ENCODE measurements at regions not wholly inside any gene's neighbourhood (a gene's known extent, or its start where the extent isn't known, plus 50 kb on each side); places are given as distances from the start of the nearest gene placed in this dataset.

DNA sequence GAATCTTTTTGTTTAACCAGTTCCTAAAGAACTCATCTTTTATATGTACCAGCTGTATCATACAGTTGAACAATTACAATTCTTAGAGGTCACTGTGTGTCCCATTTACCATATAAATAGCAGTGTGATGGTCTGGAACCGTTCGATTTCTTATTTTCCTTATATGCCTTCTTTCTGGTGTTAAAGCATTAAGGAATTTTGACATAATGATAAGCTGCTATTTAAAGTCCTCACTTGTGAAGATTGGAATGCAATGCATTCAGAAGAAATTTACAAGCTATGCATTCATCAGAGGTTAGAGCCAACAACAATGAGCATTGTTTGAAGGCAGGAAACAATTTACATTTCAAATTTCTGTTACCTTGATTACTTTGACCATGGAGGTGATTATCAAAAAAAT is 80.0 kb upstream of the PRICKLE1 start:
- Histone ChIP-seq H3K4me1 (ENCODE audit: control insufficient read depth, insufficient read depth, low read length, poor library complexity, severe bottlenecking) (peaks cover 4% of the 10 kb centered on the region), H3K36me3 (ENCODE audit: control insufficient read depth, insufficient read depth, low read length) (no peaks in the 10 kb centered on the region), H3K4me3 (ENCODE audit: extremely low read depth, insufficient read depth, low read length, poor library complexity, severe bottlenecking) (no peak overlapping the region), H3K27ac (ENCODE audit: low read depth, low read length, severe bottlenecking) (peak overlapping the region; percentile 6), H3K9me3 (ENCODE audit: control insufficient read depth, low read length) (no peaks in the 10 kb centered on the region)
- no CpG with 5 or more reads among the region's 2 CpGs for WGBS, 2 experiments (ENCODE audit: insufficient coverage in 2 of 2)

DNA sequence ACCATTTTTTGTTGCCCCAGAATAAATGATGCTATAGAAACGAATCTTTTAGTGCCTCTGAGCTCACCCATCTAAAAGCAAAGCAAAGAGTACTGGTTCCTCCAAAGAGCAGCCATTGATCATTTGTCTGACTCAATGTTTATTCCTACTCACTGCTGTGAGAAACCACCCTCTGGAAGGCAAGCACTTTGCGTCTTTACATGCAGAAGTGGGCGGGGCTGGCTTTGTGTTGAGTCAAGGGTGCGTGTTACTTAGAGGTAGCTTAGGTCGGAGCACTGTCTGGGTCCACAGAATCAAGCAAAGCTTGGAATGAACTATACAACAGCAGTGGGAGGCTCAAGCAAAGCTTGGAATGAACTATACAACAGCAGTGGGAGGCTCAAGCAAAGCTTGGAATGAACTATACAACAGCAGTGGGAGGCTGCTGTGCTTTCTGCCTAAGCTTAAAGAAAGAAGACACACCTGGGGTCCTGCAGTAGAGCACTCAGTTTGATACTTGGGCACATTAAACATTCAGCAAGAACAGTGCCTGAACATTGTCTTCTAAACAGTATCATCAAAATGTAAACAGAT is 77.2 kb upstream of the PRICKLE1 start:
- Histone ChIP-seq H3K4me1 (ENCODE audit: control insufficient read depth, insufficient read depth, low read length, poor library complexity, severe bottlenecking) (peaks cover 4% of the 10 kb centered on the region), H3K27ac (ENCODE audit: low read depth, low read length, severe bottlenecking) (no peak overlapping the region), H3K4me3 (ENCODE audit: extremely low read depth, insufficient read depth, low read length, poor library complexity, severe bottlenecking) (no peak overlapping the region), H3K9me3 (ENCODE audit: control insufficient read depth, low read length) (no peaks in the 10 kb centered on the region), H3K36me3 (ENCODE audit: control insufficient read depth, insufficient read depth, low read length) (no peaks in the 10 kb centered on the region)
- 65 to 68% methylated on average over 4 to 5 of the region's 5 CpGs for WGBS, 2 experiments (ENCODE audit: insufficient coverage in 2 of 2)

DNA sequence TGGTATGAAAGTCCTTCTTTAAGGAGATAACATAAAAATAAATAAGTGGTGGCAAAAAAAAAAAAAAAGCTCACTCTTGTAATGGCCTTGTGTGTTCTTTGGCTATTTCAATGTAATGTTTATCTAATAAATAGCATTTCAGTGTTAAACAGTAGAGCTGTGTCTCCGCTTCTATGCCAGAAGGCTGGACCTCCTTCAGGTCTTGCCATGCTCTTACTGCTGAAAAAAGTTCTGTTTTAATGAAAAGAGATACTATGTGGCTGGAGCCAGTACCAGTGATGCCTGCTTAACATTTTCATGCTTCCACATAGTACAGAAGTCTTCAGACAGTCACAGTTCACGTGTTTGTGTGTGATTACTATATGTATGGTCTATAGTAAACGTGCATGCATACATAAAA is 74.1 kb upstream of the PRICKLE1 start:
- Histone ChIP-seq H3K27ac (ENCODE audit: low read depth, low read length, severe bottlenecking) (no peak overlapping the region), H3K9me3 (ENCODE audit: control insufficient read depth, low read length) (peaks cover 5% of the 10 kb centered on the region), H3K4me3 (ENCODE audit: extremely low read depth, insufficient read depth, low read length, poor library complexity, severe bottlenecking) (no peak overlapping the region), H3K4me1 (ENCODE audit: control insufficient read depth, insufficient read depth, low read length, poor library complexity, severe bottlenecking) (peaks cover 13% of the 10 kb centered on the region), H3K36me3 (ENCODE audit: control insufficient read depth, insufficient read depth, low read length) (no peaks in the 10 kb centered on the region)
- 100% methylated on average over 1 of the region's 3 CpGs; no CpG with 5 or more reads in 1 of the 2 experiments for WGBS, 2 experiments (ENCODE audit: insufficient coverage in 2 of 2)

DNA sequence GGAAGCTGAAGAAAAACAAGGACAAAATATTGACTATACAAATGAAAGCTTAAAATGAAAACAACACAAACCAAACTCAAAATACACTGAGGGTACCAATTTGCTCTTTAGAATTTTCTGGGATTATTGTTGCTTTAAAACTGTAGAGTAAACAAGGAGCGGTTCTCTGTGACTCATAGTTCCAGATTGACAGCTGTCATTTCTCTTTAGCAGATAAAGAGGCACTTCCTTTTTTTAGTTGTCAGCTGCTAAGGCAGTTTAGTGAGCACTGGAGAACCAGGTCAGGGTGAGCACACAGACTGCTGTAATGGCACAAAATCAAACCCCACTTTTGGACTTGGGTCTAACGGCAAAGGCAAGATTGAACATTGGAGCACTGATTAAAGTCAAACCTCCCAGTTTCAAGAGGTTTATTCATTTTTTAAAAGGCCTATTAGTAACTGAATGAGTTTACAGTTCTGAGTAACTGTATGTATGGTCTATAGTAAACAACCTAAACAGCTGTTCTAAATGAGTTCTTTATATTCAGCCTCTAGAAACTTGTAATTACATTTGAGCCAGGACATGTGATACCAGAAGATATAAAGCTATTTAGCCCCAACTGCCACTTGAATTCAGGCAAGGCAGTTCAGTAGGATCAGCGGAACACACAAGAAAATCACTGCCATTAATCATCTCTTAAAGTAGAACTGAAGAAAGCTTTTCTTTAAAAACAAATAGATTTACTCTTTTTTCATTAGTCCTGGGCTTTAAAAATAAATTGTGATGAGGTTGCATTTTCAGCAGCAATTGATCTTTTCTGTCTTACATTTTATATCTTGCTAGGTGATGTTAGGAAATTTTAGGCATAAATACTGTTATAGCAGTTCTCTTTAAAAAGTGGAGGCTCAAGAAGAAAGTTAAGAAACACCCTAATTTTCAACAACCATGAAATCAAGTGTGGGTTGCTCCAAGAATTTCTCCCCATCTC is 71.7 kb upstream of the PRICKLE1 start:
- Histone ChIP-seq H3K27ac (ENCODE audit: low read depth, low read length, severe bottlenecking) (no peak overlapping the region), H3K4me3 (ENCODE audit: extremely low read depth, insufficient read depth, low read length, poor library complexity, severe bottlenecking) (no peak overlapping the region), H3K36me3 (ENCODE audit: control insufficient read depth, insufficient read depth, low read length) (no peaks in the 10 kb centered on the region), H3K4me1 (ENCODE audit: control insufficient read depth, insufficient read depth, low read length, poor library complexity, severe bottlenecking) (peaks cover 9% of the 10 kb centered on the region), H3K9me3 (ENCODE audit: control insufficient read depth, low read length) (peaks cover 5% of the 10 kb centered on the region)
- WGBS, 2 experiments (ENCODE audit: insufficient coverage in 2 of 2), result 50 to 59% methylated on average over 1 to 2 of the region's 3 CpGs

DNA sequence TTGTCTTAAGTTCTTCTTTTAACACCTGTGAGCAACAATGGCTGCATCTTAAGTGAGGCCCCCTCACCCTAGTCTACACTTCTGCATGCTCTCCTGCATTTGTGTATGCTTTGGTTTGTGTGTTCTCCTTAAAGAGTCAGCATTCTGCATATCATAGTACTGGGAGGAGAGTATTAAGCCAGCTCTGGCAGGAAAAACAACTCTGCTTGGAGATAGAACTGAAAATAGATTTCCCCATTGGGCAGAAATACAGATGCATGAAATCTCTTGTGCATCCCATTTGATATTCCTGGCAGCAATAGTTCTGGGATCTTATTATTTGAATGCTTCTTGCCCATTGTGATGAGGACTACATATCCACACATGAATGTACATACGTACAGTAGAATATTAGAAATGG is 70.6 kb upstream of the PRICKLE1 start:
- Histone ChIP-seq H3K27ac (ENCODE audit: low read depth, low read length, severe bottlenecking) (no peak overlapping the region), H3K4me3 (ENCODE audit: extremely low read depth, insufficient read depth, low read length, poor library complexity, severe bottlenecking) (no peak overlapping the region), H3K9me3 (ENCODE audit: control insufficient read depth, low read length) (peaks cover 5% of the 10 kb centered on the region), H3K4me1 (ENCODE audit: control insufficient read depth, insufficient read depth, low read length, poor library complexity, severe bottlenecking) (peaks cover 9% of the 10 kb centered on the region), H3K36me3 (ENCODE audit: control insufficient read depth, insufficient read depth, low read length) (no peaks in the 10 kb centered on the region)
- no CpG with 5 or more reads among the region's 1 CpG for WGBS, 2 experiments (ENCODE audit: insufficient coverage in 2 of 2)

DNA sequence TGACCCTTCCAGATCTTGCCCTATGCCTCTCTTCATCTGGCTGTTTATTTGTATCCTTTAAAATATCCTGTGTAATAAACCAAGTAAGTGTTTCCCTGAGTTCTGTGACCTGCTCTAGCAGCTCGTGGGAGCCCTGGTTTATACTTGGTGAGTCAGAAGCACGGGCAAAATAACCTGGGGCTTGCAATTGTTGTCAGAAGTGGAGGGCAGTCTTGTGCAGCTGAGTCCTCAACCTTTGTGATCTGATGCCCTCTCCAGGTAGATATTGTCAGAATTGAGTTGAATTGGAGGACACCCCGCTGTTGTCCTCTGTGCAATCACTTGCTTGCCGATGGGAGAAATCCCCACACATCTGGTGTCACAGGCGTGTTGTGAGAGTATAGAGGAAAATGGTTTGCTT is 62.5 kb upstream of the PRICKLE1 start:
- no peak overlapping the region for H3K27ac ChIP-seq (ENCODE audit: low read depth, low read length, severe bottlenecking)
- H3K36me3 ChIP-seq (ENCODE audit: control insufficient read depth, insufficient read depth, low read length), result no peaks in the 10 kb centered on the region
- no peaks in the 10 kb centered on the region for H3K4me1 ChIP-seq (ENCODE audit: control insufficient read depth, insufficient read depth, low read length, poor library complexity, severe bottlenecking)
- H3K4me3 ChIP-seq (ENCODE audit: extremely low read depth, insufficient read depth, low read length, poor library complexity, severe bottlenecking), result no peak overlapping the region
- no peaks in the 10 kb centered on the region for H3K9me3 ChIP-seq (ENCODE audit: control insufficient read depth, low read length)
- WGBS, 2 experiments (ENCODE audit: insufficient coverage in 2 of 2), result 70 to 71% methylated on average over 2 to 3 of the region's 5 CpGs

DNA sequence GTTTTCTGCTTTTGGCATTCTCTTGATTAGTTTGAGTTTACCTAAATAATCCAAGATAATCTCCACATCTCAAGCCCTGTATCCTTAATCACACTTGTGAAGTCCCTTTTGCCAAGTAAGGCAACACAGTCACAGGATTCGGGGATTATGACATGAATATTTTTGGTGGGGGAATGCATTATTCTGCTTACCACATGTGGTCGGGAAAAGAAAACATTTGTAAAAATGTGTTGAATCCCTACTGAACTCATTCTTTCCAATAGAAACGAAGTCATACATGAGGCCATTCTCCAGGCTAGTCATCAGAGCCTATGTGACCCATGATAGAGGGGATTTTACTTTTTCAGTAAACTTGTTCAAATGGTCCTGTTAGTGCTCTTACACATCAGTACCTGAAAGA is 58.5 kb upstream of the PRICKLE1 start:
- Histone ChIP-seq H3K36me3 (ENCODE audit: control insufficient read depth, insufficient read depth, low read length) (no peaks in the 10 kb centered on the region), H3K4me1 (ENCODE audit: control insufficient read depth, insufficient read depth, low read length, poor library complexity, severe bottlenecking) (peaks cover 2% of the 10 kb centered on the region), H3K4me3 (ENCODE audit: extremely low read depth, insufficient read depth, low read length, poor library complexity, severe bottlenecking) (no peak overlapping the region), H3K9me3 (ENCODE audit: control insufficient read depth, low read length) (no peaks in the 10 kb centered on the region), H3K27ac (ENCODE audit: low read depth, low read length, severe bottlenecking) (no peak overlapping the region)
- 88 to 93% methylated on average over 1 to 2 of the region's 3 CpGs for WGBS, 2 experiments (ENCODE audit: insufficient coverage in 2 of 2)

DNA sequence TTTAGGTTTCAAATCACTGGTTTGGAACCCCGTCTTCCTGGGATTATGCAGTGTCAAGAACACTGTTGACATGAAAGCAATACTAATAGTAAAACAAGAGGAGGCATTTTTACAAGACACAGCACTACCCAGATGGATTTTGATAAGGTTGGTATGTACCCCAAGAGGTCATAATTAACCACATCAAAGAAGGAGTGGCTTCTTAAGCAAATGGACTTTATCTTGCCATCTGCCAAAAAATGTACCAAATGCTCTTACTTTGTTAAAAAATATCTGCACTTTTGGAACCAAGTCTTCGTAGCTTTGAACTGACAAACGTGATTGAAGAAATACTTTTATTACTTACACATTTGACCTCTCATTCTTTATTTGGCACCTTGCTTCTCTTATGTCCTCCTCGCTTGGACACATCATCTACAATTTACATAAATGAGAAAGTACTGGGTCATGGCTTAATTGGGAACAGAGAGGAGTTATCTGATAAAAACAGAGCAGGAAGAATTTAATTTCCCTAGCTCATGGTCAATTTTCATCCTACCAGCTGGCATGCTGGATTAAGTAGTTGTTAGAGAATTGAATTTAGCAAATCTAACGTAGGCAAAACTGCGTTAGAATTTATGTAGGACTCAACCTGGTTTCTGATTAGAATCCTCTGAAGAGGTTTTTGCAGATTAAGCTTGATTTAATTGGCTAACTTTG is 54.5 kb upstream of the PRICKLE1 start:
- Histone ChIP-seq H3K27ac (ENCODE audit: low read depth, low read length, severe bottlenecking) (no peak overlapping the region), H3K4me3 (ENCODE audit: extremely low read depth, insufficient read depth, low read length, poor library complexity, severe bottlenecking) (no peak overlapping the region), H3K4me1 (ENCODE audit: control insufficient read depth, insufficient read depth, low read length, poor library complexity, severe bottlenecking) (peaks cover 2% of the 10 kb centered on the region), H3K36me3 (ENCODE audit: control insufficient read depth, insufficient read depth, low read length) (no peaks in the 10 kb centered on the region), H3K9me3 (ENCODE audit: control insufficient read depth, low read length) (no peaks in the 10 kb centered on the region)
- 100% methylated on average over 3 to 4 of the region's 6 CpGs for WGBS, 2 experiments (ENCODE audit: insufficient coverage in 2 of 2)

DNA sequence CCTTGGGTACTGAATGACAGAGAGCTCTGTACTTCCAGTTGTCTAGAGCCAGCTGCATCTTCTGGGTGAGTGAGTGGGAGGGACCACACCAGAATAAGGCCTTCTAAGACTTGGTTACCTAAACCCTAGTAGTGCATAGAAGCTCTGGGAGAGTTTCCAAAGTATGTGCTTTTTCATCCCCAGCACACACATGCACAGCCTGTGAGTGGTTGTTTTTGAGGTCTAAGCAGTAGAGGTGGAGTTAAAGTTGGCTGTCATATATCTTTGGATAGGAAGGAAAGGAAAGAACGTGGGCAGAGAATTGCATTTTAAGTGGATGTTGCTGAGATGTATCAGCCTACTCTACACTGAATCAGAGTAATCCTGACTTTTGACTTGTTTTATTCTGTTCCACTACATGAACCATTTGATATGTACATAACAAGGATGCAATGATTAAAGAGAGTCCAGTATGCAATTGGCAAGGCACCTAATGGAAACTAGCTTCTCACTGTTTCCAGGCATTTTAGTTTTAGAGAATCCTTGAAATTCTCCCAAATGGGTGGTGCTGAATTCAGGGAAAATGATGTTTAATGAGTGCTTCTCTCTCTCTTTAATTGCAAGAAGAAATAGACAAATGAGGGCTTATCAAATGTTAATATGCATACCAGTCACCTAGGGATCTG is 51.8 kb upstream of the PRICKLE1 start:
- Histone ChIP-seq H3K9me3 (ENCODE audit: control insufficient read depth, low read length) (no peaks in the 10 kb centered on the region), H3K4me1 (ENCODE audit: control insufficient read depth, insufficient read depth, low read length, poor library complexity, severe bottlenecking) (peaks cover 2% of the 10 kb centered on the region), H3K27ac (ENCODE audit: low read depth, low read length, severe bottlenecking) (no peak overlapping the region), H3K36me3 (ENCODE audit: control insufficient read depth, insufficient read depth, low read length) (no peaks in the 10 kb centered on the region), H3K4me3 (ENCODE audit: extremely low read depth, insufficient read depth, low read length, poor library complexity, severe bottlenecking) (no peak overlapping the region)
- WGBS, 2 experiments (ENCODE audit: insufficient coverage in 2 of 2), result no CpG with 5 or more reads among the region's 1 CpG

DNA sequence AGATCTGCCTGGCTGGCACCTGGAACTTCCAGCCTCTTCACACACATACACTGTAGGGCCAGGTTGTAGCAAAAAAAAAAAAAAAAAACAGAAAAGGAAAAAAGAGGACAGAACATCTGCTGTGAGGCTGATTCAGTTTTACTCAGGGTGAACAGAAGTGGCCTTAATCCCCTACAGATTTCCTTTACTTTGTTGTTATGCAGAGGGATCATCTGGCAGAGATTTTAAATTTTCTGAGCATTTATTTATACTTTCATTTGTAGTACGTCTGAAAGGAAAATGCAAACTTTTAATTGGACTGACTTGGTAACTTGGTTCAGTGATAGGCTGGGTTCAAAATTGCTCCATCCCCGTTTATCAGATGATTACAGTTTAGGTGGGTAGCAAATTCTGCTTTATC is 50.8 kb upstream of the PRICKLE1 start:
- Histone ChIP-seq H3K36me3 (ENCODE audit: control insufficient read depth, insufficient read depth, low read length) (no peaks in the 10 kb centered on the region), H3K9me3 (ENCODE audit: control insufficient read depth, low read length) (no peaks in the 10 kb centered on the region), H3K4me1 (ENCODE audit: control insufficient read depth, insufficient read depth, low read length, poor library complexity, severe bottlenecking) (peaks cover 2% of the 10 kb centered on the region), H3K4me3 (ENCODE audit: extremely low read depth, insufficient read depth, low read length, poor library complexity, severe bottlenecking) (no peak overlapping the region), H3K27ac (ENCODE audit: low read depth, low read length, severe bottlenecking) (no peak overlapping the region)
- 100% methylated on average over 1 of the region's 2 CpGs; no CpG with 5 or more reads in 1 of the 2 experiments for WGBS, 2 experiments (ENCODE audit: insufficient coverage in 2 of 2)

Measured in mesodermal cell (in vitro differentiated cells).